AG09309 (cell line): ENCODE measurements at regions not wholly inside any gene's neighbourhood (a gene's known extent, or its start where the extent isn't known, plus 50 kb on each side); places are given as distances from the start of the nearest gene placed in this dataset.

Experiments used
- DNase-seq: peaks from one replicate; pipeline ENCODE4 v3.0.0-alpha.2; 2010; ENCODE audit warnings: low read depth
- H3K4me3 ChIP-seq: 2 replicates; pipeline ENCODE4 v1.5.1; 2011; ENCODE audit warnings: mild to moderate bottlenecking, low read depth, low read length, moderate library complexity; ENCODE audit not compliant: control insufficient read depth
- CTCF ChIP-seq: IDR thresholded peaks from 2 replicates; pipeline ENCODE4 v1.5.1; 2011; ENCODE audit warnings: mild to moderate bottlenecking, low read depth, low read length, inconsistent platforms; ENCODE audit not compliant: insufficient read depth, control insufficient read depth; ENCODE audit errors: missing control alignments

- no peak for DNase-seq
- no peak overlapping the region for H3K4me3 ChIP-seq
- TF ChIP-seq CTCF, result no peak
These were observed 229.2 kb downstream of the EPM2A start for GRCh38 chr6:145506136-145506535.

- no peak for TF ChIP-seq CTCF
- no peak overlapping the region for H3K4me3 ChIP-seq
- DNase-seq, result no peak
These were observed 228.8 kb downstream of the EPM2A start for GRCh38 chr6:145506565-145506964.

GRCh38 chr6:145507239-145507638 is 228.1 kb downstream of the EPM2A start:
- no peak for DNase-seq

GRCh38 chr6:145508107-145508506 is 227.2 kb downstream of the EPM2A start:
- no peak overlapping the region for H3K4me3 ChIP-seq
- no peak for DNase-seq
- no peak for TF ChIP-seq CTCF

More at GRCh38 chr6:145507239-145507638, 228.1 kb downstream of the EPM2A start:
- H3K4me3 ChIP-seq, result no peak overlapping the region
- TF ChIP-seq CTCF, result no peak

GRCh38 chr6:145517492-145517891 is 217.8 kb downstream of the EPM2A start:
- no peak for DNase-seq
- no peak for TF ChIP-seq CTCF
- no peak overlapping the region for H3K4me3 ChIP-seq

GRCh38 chr6:145525038-145525437 is 210.3 kb downstream of the EPM2A start:
- TF ChIP-seq CTCF, result no peak
- no peak overlapping the region for H3K4me3 ChIP-seq
- DNase-seq, result no peak

- no peak for DNase-seq
- no peak for TF ChIP-seq CTCF
These were observed 205.7 kb downstream of the EPM2A start for GRCh38 chr6:145529582-145529981.

More at GRCh38 chr6:145529582-145529981, 205.7 kb downstream of the EPM2A start:
- no peak overlapping the region for H3K4me3 ChIP-seq
